NCI-H526 treated with DMSO at 0.1 percent for 48 hours (cell line): ENCODE measurements at regions not wholly inside any gene's neighbourhood (a gene's known extent, or its start where the extent isn't known, plus 50 kb on each side); places are given as distances from the start of the nearest gene placed in this dataset.
"Not testable (repeated sequence)": the region's sequence is repeated elsewhere in the genome, so short reads cannot be mapped to it uniquely, and the experiment has no call there.

Source experiments
- DNase-seq: peaks from one replicate; lab custom pipeline; 2025; lab: John Stamatoyannopoulos, UW

DNA sequence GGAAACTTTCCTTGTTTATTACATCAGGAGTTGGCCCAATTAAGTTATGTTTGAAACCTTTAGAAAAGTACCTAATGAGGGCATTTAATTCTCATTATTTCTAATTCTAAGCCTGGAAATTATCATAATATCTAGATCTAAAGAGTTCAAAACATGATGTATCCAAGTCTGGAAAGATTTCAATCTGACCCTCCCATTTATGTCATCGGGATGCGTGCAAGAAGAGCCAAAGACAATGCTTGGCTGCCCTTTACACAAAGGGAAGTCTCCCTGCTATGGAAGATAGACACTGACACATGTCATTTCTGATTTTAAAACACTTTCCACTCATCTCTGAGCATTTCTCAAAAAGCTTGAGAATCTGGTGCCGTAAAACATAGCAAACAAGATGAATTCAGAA is 222.4 kb downstream of the ANTXR2 start:
- DNase-seq: no peak

DNA sequence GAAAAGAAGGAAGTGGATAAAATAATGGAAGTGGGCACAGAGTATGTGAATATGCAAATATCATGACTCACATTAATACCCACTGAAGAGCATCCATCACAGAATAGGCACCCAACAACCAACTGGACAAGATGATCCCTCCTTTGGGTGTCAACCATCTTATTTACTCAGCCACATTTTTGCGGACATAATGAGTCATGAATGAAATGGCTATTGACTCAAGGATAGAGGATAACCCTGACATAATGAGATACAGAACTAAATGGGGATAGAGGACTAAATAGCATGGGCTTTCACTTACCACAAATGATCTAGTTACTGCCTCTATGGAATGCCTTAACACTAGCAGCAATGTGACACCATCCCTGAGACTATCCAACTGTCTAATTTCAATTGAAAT is 224.7 kb downstream of the ANTXR2 start:
- no peak for DNase-seq

GRCh38 chr4:79847411-79847810 is 225.6 kb downstream of the ANTXR2 start:
- no peak for DNase-seq

DNA sequence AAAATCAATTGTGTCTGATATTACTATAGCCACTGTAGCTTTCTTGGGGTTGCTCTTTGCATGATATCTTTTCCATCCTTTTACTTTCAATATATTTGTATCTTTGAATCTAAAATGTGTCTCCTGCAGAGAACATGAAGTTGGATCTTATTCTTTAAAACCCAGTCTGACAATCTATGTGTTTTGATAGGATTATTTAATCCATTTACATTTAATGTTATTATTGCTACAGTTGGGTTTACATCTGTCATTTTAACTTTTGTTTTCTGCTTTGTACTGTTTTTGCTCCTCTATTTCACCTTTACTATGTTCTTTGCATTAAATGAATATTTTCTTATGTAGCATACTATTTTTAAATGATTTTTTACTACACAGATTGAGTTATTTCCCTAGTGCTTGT is 230.9 kb downstream of the ANTXR2 start:
- no peak for DNase-seq

GRCh38 chr4:79833857-79834256 is 239.2 kb downstream of the ANTXR2 start:
- no peak for DNase-seq

DNA sequence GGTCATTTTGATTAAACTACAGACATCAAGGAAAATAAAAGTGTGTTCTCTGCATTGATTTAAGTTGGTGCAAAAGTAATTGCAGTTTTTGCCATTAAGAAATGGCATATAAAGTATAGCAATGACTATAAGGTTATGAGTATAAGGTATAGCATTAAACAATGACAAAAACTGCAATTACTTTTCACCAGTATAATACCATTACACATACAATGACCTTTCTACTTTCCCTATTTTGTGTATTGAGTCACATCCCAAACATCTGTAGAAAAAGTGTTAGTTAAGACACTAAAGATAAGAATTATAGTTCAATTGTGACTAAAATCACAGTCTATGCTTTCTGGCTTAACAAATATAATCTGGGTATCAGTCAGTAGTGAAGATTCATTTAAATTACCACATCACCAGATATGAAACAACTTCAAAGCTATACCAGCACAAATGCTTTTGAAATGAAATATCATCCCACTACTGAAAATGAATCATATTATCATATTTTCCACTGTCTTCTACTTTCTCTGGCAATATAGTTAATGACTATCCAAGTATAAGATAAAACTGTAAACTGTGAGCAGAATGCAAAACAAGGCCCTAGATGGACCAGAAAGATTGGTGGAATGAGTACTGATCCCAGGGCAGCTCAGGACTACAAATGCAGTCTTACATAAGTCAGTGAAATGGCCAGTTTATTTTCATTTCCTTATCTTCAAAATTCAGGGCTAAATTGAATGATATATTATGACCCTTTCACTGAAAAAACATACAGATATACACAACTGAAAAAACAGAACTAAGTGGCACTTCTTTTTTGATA is 241.1 kb downstream of the ANTXR2 start:
- DNase-seq: no peak

GRCh38 chr4:79831119-79831528 is 241.9 kb downstream of the ANTXR2 start:
- DNase-seq: no peak

GRCh38 chr4:79827283-79827682 is 245.7 kb downstream of the ANTXR2 start:
- DNase-seq: no peak

- no peak for DNase-seq
Measured at GRCh38 chr4:79823148-79823763, 249.8 kb downstream of the ANTXR2 start.

GRCh38 chr4:79820427-79820826 is 252.6 kb downstream of the ANTXR2 start:
- no peak for DNase-seq

- DNase-seq: not testable (repeated sequence)
Measured at GRCh38 chr4:79807933-79808332, 265.1 kb downstream of the ANTXR2 start.

GRCh38 chr4:79798047-79798446 is 275.0 kb downstream of the ANTXR2 start:
- no peak for DNase-seq

DNA sequence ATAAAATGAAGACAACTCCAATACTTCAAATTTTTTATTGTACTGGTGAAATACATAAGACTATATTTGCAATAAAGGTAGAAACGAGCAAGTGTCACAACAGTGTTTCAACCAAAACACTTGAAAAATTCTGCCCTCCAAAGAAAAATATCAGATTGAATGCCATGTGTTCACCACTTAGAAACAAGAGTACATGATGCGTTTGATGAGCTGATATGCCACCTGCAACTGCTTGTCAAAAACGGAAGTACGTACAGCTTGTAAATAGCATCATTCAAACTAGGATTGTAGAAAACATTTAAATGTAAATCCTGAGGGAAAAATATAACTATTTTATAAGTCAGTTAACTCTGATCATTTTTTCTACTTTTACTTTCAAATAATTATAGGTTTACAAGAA is 276.1 kb downstream of the ANTXR2 start:
- DNase-seq: no peak

DNA sequence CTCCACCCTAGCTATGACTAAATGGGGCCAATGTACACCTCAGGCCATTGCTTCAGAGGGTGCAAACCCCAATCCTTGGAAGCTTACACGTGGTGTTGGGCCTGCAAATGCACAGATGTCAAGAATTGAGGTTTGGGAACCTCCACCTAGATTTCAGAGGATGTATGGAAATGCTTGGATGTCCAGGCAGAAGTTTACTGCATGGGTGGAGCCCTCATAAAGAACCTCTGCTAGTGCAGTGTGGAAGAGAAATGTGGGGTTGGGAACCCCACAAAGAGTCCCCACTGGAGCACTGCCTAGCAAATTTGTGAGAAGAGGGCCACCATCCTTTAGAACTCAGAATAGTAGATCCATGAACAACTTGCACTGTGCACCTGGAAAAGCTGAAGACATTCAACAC is 284.1 kb downstream of the ANTXR2 start:
- no peak for DNase-seq

GRCh38 chr4:79780129-79780528 is 292.9 kb downstream of the ANTXR2 start:
- no peak for DNase-seq

GRCh38 chr4:79772510-79772909 is 300.5 kb downstream of the ANTXR2 start:
- DNase-seq: no peak

DNA sequence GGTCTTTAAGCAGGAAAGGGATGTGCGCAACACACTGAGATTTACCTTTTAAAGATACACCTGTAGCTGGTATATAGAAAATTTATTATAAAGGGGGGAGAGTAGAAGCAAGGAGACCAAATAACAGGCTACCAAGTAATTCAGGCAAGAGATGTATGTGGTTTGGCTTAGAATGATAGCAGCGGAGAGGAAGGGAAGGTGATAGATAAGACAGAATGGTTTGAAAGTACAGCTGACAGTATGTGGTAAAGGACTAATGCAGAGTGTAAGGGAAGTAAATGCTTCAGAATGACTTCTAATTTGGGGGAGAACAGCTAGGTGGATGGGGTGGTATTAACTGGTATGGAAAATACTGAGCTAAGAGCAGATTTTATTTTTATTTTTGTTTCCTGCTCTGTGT is 308.9 kb downstream of the ANTXR2 start:
- no peak for DNase-seq

DNA sequence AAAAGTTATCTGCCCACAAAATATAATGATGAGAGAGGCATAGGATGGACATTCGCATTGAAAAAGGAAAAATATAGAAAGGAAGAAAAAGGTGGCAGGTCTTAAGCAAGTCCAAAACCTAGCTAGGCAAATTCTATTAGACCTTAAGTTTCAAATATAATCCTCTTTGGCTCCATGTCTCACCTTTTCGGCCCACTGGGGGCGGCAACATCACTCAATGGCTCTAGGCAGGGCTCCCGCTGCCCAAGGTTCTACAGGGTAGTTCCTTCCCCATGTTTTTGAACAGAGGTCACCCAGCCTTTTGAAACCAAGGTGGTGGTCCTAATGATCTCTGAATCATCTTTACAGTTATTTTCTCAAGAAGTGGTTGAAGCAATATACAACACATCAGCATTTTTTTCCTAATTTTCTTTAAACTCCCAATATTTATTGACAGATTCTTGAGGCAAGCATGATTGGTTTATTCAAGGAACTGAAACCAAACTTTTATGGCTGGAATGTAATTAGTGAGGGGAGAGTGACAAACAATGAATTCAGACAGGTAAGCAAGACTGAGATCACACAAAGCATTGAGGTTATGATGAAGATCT is 309.4 kb downstream of the ANTXR2 start:
- DNase-seq: no peak

DNA sequence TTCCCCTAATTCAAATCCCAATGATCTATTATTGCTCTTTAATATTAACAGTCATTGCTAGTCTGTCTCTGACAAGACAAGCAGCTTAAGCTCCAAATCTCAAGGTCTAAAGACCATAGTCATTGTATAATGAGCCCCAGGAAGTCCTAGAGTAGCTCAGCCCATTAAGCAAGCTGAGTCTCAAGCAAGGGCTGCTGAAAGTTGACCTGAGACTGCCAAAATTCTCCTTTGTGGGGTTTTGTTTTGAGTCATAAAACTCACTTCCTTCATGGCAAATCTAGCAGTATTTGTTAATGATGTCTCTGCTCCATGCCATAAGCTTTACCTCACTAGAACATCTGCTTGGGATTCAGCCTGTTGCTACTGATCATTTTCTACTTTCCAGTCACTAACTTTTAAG is 313.2 kb downstream of the ANTXR2 start:
- no peak for DNase-seq

DNA sequence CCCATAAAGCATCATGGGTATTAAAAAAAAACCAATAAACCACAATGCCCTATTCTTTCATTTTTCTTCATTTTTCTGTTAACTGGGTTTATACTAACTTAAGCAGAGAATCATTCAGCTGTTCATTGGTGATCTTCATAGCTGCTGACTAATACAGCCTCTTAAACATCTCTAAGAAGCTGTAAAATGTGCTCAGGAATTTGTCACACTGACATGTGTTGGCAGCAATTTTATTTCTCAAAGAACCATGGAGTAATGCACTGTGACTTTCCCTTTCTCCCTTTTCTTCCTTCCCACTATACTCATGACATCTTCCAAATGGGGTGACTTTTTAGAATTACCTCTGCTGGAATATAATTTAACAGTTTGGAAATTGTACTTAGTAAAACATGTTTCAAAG is 315.4 kb downstream of the ANTXR2 start:
- no peak for DNase-seq

- no peak for DNase-seq
Measured at GRCh38 chr4:79756140-79756895, 316.7 kb downstream of the ANTXR2 start.

DNA sequence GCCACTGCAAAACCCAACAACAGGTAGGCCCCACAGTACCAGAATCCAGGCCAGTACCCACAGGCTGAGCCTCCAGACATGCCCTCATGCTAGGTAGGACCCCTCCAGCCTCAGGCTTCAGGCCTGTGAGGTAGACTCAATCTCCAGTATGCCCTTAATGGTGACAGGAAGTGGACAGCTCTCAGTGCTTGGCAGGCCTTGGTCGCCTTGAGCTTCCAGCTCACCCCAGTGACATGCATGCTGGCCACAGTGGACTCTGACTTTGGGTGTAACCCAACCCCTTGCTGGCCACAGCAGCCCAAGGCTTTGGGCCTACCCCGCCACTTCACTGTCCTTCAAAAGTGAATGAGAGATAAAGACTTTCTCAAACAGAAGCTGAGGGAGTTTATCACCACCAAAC is 324.2 kb downstream of the ANTXR2 start:
- DNase-seq: no peak

DNA sequence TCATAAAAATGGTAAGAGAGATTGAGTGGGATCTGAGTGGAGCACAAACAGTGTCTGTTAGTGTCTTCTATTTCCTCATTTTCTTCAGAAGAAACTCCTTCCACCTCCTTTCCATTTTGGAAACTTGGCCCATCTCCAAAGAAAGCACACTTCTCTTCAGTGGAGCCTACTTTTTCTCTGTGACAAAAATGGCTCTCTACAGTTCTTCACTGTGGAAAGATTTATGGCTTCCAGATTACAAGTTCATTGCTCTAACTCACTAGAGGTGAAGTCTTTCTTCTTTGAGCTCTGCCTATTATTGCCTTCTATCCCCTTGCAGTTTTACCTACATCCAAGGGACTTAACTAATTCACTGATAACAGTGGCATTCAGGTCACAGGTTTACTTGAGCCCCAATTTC is 325.8 kb downstream of the ANTXR2 start:
- no peak for DNase-seq
